ENCODE measurements at regions not wholly inside any gene's neighbourhood (a gene's known extent, or its start where the extent isn't known, plus 50 kb on each side); places are given as distances from the start of the nearest gene placed in this dataset.

DNA sequence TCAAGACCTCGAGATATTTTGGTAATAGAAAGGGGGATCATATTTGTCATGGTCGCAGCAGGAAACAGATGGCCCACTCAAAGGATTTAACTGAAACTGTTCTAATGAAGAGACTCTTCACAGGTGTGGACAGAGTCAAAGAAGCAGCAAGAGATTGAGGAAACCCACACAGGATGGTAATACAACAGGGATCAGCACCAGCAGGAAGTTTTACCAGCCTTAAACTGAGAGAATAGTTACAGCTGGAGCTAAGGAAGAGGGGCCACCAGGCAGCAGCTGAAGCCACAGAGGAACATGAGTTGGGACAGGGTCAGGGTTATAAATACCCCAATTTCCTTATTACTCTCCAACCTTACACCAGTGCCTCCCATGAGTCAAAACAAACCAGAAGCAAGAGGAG is 131.8 kb upstream of the UBE2E2 start:
- intact Hi-C loops (cut with micrococcal nuclease): no loop called here
- no peak for DNase-seq
- peak; percentile 12 for ATAC-seq

DNA sequence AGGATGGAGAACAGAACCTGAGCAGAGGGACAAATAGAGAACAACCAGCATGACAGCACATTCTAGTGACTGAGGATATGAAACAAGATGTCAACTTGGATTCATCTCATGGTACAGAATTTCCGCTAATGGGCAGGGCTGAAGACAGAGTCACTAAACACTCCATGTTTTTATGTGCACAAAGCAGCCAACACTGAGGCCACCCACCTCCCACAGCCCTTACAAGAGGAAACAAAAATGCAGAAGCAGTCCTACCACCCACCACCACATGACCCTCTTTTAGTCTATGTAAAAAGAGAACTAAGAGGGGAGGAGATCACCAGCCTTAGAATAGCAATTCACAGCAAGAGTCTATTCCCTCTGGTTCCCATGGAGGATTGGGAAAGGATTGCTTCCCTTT is 131.4 kb upstream of the UBE2E2 start:
- intact Hi-C loops (cut with micrococcal nuclease): no loop called here
- ATAC-seq (peak; percentile 65), DNase-seq (no peak)

DNA sequence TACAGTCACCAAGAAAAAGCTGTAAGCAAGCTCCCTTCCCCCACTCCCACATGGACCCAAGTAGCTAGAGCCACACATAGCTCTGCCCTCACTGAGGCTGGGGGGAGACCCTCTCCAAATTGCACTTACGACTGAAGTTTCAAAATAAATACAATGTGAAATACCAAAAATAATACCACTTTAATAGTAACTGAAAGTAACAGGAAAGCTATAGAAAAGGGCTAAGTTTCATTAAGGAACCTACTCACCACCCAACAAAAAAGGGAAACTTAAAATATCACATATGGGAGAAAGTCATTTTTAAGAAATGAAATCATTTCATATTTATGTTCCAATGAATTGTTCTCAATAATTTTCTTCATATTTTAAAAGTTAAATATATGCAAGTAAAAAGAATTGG is 130.4 kb upstream of the UBE2E2 start:
- no peak for ATAC-seq
- intact Hi-C loops (cut with micrococcal nuclease): no loop called here
- DNase-seq: no peak

DNA sequence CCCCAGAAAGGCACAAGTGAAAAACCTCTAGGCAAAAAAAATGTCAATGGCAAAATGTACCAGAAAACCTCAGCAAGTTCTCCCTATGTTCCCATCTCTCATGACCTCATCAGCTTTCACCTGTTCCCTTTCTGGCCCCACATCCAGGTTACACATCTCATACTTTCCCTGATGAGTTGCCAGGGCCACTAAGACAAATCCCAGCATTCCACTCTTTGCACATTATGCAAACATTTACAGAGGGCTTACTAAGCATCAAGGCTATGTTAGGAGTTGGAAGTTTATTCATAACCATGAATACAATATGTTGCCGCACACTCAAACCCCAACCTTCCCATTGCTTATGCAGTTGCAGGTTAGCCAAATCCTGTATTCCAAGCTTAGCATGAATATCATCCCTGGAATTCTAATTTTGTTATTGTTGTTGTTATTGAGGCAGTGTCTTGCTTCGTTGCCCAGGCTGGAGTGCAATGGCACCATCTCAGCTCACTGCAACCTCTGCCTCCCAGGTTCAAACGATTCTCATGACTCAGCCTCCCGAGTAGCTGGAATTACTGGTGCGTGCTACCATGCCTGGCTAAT is 129.3 kb upstream of the UBE2E2 start:
- no peak for ATAC-seq

DNA sequence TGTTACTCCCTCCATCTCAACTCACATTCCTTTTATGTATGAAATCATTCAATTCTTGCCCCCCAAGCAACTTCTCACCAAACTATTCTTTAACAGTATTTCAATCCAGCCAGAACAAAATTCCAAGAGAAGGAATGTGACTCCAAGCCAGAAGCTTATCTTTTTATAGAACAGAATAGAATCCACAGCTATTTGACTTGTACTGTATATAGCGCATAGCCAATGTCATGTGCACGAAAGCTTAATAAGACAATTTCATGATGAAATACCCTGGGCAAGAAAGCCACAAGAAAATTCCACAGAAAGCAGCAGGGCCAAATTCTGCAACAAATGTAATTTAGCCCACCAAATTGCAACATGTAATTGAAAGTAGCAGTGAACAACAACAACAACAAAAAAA is 127.6 kb upstream of the UBE2E2 start:
- intact Hi-C loops (cut with micrococcal nuclease): no loop called here
- ATAC-seq: no peak

More for the DNA sequence above, 129.3 kb upstream of the UBE2E2 start:
- DNase-seq: no peak
- intact Hi-C loops (cut with micrococcal nuclease): no loop called here

DNA sequence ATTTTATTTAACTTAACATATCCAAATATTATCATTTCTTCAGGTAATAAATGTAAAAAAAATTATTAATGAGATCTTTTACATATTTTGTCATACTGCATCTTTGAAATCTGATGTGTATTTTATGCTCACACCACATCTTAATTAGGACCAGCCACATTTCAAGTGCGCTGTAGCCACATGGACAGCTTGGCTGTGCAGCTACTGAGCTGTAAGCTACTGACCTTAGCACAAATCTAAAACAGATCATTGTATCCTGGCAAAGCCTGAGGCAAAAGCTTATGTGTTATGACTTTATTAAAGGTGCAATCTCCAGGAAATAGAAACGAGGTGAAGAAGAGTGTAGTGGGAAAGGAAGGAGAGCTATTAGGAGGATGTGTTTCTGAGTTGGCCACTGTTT is 126.7 kb upstream of the UBE2E2 start:
- ATAC-seq: no peak
- no peak for DNase-seq
- intact Hi-C loops (cut with micrococcal nuclease): no loop called here

More for the DNA sequence above, 127.6 kb upstream of the UBE2E2 start:
- DNase-seq: no peak

DNA sequence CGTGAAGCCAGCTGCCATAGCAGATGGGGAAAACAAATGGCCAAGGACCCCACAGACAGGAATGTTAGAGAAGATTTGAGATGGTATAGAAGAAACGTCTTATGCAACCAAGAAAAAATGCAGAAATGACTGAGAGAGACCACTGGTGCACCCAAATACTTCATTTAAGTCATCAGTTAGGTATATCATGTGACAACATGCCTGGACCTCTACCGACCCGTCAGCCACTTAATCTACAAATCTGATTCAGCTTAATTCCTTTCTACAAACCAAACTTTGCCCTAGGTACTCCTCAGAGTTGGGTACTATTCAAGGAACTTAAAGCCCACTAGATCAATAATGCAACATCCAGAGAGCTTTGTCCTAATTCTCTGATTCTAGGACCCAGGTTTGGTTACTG is 126.0 kb upstream of the UBE2E2 start:
- ATAC-seq: no peak
- intact Hi-C loops (cut with micrococcal nuclease): no loop called here

DNA sequence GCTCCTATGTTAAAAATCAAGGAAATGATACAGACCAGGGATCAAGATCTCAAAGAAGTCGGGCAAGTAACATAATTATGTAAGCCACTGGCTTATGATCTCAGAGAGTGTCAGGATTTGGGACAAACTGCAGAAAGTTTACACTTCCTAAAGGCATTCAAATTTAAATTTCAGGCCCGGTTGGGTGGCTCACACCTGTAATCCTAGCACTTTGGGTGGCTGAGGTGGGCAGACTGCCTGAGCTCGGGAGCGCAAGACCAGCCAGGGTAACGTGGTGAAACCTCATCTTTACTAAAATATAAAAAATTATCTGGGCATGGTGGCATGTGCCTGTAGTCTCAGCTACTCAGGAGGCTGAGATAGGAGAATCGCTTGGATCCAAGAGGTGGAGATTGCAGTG is 124.4 kb upstream of the UBE2E2 start:
- intact Hi-C loops (cut with micrococcal nuclease): no loop called here
- no peak for DNase-seq
- no peak for ATAC-seq

More for the DNA sequence above, 126.0 kb upstream of the UBE2E2 start:
- no peak for DNase-seq

DNA sequence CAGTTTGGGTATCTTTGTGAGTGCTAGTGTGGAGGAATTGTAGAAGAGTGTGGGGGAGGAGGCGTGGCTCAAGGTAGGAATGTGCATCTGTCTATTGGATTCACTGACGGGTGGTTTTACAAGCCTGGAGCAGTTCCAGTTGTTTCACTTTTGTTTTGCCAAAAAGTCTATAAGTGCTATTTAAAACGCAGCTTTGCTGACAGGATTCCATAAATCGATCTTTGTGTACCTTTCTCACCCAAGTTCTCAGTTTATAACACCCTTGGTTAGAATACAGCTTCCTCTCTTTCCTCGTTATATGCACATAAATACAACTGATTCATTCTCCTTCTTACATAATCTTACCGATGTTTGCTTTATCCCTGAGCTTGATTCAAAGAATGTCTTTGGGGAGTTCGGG is 123.2 kb upstream of the UBE2E2 start:
- no peak for ATAC-seq
- intact Hi-C loops (cut with micrococcal nuclease): no loop called here
- DNase-seq: no peak

DNA sequence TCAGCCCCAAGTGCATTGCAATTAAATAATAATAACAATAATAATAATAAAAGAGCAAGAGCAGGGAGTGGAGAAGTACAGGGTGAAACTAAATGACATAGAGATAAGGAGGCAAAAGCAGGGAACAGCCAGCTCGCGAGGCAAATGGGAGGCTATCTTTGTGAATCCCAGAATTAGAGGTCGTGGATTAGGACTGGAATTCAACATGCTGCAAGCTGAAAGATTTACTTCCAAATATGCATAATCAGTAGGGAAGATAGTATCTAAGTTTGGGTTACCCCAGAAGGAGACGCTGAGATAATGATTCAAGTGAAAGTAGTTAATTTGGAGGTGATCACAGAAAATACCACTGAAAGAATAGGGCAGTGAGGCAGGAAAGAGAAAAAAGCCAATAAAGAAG is 119.4 kb upstream of the UBE2E2 start:
- intact Hi-C loops (cut with micrococcal nuclease): no loop called here
- DNase-seq (no peak), ATAC-seq (no peak)

DNA sequence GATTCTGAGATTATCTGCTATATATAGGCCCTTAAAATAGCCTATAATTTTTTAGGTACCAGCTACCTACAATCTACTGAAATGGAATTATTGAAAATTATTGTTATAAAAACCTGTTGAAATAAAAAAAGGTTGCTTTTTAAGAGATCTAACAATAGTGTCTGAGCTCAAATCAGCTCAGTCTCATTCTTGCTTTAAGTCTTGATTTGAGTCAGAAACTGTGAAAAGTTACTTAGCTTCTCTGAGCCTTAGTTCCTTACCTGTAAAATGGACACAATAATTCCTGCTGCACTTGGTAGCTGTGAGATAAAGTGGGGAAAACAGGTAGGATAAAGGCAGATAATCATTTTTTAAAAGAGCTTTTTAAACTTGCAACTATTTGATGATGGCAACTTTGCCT is 118.8 kb upstream of the UBE2E2 start:
- intact Hi-C loops (cut with micrococcal nuclease): no loop called here
- ATAC-seq (no peak), DNase-seq (no peak)

DNA sequence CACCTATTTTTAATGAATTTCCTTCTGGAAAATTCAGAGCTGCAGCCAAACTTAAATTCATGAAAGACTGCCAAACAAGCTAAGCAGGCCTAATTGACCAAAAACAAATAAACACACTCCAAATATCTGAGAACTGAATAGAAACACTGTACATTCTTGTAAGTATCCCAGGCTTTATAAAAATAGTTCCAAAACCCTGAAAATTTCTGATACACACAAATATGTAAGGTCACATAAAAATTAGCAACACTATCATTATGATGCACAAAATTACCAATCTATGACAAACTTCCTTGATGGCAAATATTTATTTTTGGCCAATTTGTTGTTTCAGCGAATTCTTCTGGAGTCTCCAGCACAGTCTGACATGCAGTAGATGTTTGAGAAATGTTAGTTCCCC is 117.9 kb upstream of the UBE2E2 start:
- ATAC-seq: no peak

DNA sequence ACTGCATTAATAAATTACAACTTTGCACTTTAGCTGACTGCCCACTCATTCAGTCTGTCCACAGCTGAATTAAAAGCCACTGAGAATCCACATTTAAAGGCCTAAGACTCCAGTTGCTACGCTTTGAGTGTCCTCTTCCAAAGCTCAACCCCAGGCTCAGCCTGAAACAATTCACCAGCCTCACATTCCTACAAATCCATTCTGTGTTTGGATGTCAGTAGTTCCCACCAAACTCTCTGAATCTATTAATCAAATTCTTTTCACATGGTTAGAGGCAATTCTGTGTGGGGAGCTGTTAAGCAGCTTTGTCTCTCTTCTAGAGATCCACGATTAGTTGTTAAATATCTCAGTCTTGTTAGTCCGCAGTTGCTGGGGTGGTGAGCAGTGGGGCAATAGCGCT is 116.8 kb upstream of the UBE2E2 start:
- no peak for ATAC-seq
- DNase-seq: no peak
- intact Hi-C loops (cut with micrococcal nuclease): no loop called here

More for the DNA sequence above, 117.9 kb upstream of the UBE2E2 start:
- intact Hi-C loops (cut with micrococcal nuclease): no loop called here
- DNase-seq: no peak

DNA sequence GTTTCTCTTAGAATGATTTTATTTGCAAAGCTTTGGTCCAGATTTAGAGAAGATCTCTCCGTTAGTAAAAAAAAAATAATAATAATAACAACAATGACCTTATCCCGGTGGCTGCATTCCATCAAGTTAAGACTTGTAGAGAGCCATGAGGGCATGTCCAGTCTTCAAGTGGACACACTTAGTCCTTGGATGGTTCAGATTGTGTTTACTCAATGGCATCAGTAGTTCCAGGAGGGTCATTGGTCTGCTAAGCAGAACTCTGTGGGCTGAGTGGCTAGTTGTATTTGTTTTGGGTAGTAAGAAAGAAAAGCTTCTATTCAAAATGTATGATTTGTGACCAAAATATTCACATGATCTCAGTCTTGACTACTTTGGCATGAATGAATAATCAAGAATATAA is 116.3 kb upstream of the UBE2E2 start:
- intact Hi-C loops (cut with micrococcal nuclease): no loop called here
- no peak for ATAC-seq

DNA sequence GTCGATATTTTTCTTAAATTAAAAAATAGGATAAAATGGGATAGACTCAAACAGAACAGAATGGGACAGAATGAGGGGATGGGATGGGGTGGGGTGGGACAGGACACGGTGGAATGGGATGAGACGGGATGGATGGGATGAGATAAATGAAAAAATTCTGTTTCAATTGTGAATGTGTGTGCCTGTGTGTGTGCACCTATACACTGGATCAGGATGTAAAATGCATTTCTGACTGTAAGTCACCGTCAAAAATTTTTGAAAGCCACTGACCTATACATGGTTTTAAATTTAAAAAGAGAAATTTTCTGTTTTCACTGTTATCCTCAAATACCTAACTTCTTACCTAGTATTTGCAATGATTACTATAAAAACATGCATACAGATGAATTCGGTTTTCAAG is 108.7 kb upstream of the UBE2E2 start:
- no peak for ATAC-seq
- intact Hi-C loops (cut with micrococcal nuclease): no loop called here
- DNase-seq: no peak

More for the DNA sequence above, 116.3 kb upstream of the UBE2E2 start:
- no peak for DNase-seq

DNA sequence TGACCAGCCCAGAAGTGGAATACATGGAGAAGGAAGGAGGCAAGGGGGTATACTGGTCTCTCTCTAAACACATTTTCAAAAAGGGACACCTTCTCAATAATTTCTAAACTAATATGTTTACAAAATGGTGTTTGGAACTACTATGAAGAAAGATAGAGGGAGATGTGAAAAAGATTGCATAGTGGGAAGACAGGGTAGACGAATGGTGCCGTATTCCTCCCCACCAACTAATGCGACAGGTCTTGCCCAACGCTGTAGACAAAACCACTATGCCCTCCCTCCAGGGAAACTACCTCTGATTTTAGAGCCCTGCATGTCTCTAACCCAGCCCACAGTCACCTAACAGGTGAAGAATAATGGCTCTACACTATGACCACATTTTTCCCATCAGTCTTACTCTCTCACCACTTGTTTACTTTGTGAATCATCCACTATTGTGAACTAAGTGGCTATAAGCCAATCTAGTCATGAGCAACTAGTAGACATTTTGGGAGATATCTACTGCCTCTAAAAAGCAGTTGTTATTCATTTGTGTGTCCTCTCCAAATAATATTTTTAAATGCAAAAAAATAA is 108.2 kb upstream of the UBE2E2 start:
- ATAC-seq (no peak), DNase-seq (no peak)
- intact Hi-C loops (cut with micrococcal nuclease): no loop called here

DNA sequence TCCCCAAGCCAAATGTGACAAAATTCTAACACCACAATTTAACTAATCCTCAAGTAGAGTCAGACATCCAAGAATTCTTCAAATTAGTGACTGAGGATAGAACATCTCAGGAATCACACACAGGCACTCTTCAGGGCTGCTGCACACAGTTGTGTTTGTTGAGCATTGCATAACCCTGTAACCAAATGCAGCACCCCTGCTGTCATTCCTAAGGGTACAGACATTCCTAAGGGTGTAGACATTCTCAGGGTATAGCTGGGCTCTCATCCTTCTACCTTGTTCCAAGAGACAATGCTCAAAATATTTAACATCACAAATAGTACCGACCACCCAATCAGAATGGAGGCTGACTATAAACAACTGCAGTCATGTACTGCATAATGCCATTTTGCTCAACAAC is 107.1 kb upstream of the UBE2E2 start:
- intact Hi-C loops (cut with micrococcal nuclease): no loop called here
- DNase-seq: no peak
- no peak for ATAC-seq

DNA sequence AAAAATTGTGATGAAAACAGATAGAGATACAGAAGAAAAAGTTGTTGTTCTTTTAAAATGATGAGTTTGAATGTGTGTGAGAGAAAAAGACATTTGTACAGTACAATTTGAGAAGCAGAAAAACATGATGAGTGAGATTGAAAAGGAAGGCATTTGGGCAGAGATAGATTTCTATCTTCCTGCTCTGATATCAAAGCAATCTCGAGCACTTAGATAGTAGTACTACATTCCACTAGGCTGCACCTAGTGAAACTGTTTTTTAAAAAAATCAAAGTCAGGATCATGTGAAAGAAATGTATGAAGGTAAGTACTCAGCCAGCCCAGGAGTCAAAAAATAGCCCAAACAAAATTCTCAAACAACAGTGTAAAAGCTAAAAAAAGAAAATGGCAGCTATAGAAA is 104.1 kb upstream of the UBE2E2 start:
- no peak for ATAC-seq
- DNase-seq: no peak
- intact Hi-C loops (cut with micrococcal nuclease): no loop called here

DNA sequence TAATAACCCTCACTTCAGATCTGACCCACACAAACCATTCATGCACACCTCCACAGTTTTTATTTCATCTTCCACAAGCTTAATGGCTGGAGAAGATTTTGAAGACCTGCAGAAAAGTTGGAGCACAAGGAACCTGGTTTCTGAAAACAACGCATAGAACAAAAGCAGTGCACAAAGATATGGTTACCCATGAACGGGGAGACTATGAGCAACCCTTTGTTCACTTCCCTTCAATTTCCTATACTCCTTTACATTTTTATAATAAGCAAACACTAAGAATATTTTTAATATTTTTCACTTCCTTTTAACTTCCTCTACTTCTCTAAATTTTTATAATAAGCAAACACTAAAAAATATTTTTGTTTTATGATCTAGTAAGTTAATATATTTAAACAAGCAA is 103.5 kb upstream of the UBE2E2 start:
- ATAC-seq: no peak
- intact Hi-C loops (cut with micrococcal nuclease): no loop called here
- DNase-seq: no peak

DNA sequence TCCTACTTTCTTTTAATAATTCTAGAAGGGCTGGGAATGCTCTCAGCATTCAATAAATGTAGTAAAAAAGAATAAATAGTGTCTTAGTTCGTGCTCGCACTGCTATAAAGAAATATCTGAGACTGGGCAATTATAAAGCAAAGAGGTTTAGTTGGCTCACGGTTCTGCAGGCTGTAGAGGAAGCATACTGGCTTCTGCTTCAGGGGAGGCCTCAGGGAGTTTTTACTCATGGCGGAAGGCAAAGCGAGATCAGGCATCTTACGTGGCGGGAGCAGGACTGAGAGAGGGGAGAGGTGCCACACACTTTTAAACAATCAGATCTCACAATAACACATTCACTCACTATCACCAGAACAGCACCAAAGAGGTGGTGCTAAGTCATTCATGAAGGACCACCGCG is 103.0 kb upstream of the UBE2E2 start:
- intact Hi-C loops (cut with micrococcal nuclease): no loop called here
- DNase-seq: no peak
- no peak for ATAC-seq

DNA sequence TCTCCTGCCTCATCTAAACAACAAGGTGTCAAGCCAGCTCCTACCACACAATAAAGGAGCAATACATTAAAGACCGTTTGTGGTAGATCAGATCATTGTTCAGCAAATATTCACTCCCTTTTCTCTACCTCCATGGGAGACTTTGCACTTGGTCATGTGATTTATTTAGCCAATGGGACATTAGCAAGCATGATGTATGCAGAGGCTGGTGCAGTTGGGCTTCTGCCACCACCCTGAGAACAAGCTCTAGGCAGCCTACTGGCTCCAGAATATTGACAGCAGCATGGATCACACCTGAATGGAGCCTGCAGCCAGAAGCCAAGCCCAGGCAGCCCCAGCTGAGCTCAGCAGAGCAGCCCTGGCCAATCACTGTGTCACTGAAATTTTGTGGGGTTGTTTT is 99.4 kb upstream of the UBE2E2 start:
- intact Hi-C loops (cut with micrococcal nuclease): no loop called here
- ATAC-seq: no peak
- DNase-seq: no peak

DNA sequence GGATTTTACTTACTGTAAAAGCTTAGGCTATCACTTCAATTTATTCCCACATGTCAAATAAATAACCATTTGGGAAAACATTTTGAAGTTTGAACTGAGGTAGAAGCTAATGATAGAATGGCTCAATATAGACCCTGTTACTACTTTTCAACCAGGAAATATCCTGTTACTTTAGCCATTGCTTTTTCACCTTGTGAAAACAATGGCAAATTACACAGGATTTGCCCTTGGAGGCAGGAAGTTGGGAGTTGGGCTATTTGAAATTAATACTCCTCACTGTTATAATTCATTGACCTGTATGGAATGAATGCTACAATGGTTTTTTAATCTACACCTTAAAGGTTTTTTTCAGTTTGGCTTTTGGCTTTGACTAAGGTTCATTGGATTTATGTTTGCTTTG is 98.1 kb upstream of the UBE2E2 start:
- intact Hi-C loops (cut with micrococcal nuclease): no loop called here
- ATAC-seq (no peak), DNase-seq (no peak)
